OCI-LY1 (cell line): ENCODE measurements at regions not wholly inside any gene's neighbourhood (a gene's known extent, or its start where the extent isn't known, plus 50 kb on each side); places are given as distances from the start of the nearest gene placed in this dataset.

Experiments
- EZH2 ChIP-seq: fragments of 200-600 bp; sonication (generic), shearing (Covaris generic); IDR thresholded peaks from 2 replicates; pipeline ENCODE4 v1.8.0; 2017; ENCODE audit warnings: borderline replicate concordance, mixed run types, mild to moderate bottlenecking, antibody characterized with exemption, low read length, moderate library complexity, mixed read lengths
- TF ChIP-seq, protein P1 (sequence below): fragments of 200-600 bp; sonication (generic), shearing (Covaris generic); IDR thresholded peaks from 2 replicates; pipeline ENCODE4 v1.5.1; 2017; ENCODE audit warnings: mild to moderate bottlenecking, antibody characterized with exemption, low read length, moderate library complexity, mixed read lengths

DNA sequence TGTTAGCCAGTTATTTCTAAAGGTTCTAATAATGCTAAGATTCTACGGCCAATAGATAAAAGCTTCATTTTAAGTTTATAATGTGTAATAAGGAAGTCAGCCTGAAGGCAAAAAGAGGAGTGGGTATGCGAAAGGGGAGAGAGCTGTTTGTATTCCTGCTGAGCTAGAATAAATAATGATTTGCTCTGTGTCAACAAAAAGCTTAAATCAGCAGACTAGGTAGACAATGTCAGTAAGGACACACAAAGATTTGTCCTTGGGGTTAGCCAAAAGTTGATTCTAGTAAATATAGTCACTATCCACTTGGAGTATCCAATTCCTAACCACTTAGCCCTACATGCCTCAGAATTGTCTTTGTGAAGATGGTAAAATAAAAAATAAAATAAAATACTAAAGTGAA, 90.3 kb upstream of the GRIA3 start:
- TF ChIP-seq, protein P1, sequence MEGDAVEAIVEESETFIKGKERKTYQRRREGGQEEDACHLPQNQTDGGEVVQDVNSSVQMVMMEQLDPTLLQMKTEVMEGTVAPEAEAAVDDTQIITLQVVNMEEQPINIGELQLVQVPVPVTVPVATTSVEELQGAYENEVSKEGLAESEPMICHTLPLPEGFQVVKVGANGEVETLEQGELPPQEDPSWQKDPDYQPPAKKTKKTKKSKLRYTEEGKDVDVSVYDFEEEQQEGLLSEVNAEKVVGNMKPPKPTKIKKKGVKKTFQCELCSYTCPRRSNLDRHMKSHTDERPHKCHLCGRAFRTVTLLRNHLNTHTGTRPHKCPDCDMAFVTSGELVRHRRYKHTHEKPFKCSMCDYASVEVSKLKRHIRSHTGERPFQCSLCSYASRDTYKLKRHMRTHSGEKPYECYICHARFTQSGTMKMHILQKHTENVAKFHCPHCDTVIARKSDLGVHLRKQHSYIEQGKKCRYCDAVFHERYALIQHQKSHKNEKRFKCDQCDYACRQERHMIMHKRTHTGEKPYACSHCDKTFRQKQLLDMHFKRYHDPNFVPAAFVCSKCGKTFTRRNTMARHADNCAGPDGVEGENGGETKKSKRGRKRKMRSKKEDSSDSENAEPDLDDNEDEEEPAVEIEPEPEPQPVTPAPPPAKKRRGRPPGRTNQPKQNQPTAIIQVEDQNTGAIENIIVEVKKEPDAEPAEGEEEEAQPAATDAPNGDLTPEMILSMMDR, result no peak
- TF ChIP-seq EZH2, result no peak
